Stimulated activated CD4-positive, alpha-beta T cell treated with anti-CD3 and anti-CD28 coated beads, Interleukin-1b, Interleukin-23, amount 100 ng/mL, for 48 hours (primary cell): ENCODE measurements at regions not wholly inside any gene's neighbourhood (a gene's known extent, or its start where the extent isn't known, plus 50 kb on each side); places are given as distances from the start of the nearest gene placed in this dataset.
"Not testable (repeated sequence)": the region's sequence is repeated elsewhere in the genome, so short reads cannot be mapped to it uniquely, and the experiment has no call there.

Experiments used
- DNase-seq: peaks from one replicate; pipeline ENCODE4 v3.0.0-alpha.2; 2020

GRCh38 chr4:14335872-14336271 is 666.4 kb upstream of the CPEB2 start:
- no peak for DNase-seq

- no peak for DNase-seq
Observed at GRCh38 chr4:14336656-14337055, 665.6 kb upstream of the CPEB2 start.

- no peak for DNase-seq
Observed at GRCh38 chr4:14337892-14338584, 664.2 kb upstream of the CPEB2 start.

DNA sequence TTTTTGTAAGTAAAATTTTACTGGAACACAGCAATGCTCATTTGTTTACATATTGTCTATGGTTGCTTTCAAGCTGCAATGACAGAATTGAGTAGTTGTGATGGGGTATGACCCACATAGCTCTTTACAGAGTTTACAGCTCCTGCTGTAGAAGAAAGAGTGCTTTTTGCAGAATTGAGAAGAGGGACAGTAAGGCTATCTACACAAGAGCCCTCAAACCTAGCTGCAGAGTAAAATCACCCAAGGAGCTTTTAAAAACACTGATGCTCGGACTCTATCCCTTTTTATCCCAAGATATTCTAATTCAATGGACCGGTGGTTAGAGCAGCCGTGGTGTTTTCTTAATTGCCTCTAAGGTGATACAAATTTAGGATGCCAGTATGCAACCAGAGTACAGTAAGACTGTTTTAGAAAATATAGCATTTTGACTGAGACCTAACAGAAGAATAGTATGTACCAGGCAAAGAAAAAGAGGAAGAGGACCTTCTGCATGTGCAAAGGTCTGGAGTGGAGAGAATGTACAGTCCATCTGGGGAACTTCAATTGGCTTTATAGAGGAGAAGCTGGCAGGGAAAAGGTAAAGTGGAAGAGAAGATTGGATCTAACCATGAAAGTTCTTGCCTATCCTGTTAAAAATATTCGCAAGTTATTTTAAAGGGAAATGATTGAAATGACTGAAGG is 663.6 kb upstream of the CPEB2 start:
- DNase-seq = no peak

DNA sequence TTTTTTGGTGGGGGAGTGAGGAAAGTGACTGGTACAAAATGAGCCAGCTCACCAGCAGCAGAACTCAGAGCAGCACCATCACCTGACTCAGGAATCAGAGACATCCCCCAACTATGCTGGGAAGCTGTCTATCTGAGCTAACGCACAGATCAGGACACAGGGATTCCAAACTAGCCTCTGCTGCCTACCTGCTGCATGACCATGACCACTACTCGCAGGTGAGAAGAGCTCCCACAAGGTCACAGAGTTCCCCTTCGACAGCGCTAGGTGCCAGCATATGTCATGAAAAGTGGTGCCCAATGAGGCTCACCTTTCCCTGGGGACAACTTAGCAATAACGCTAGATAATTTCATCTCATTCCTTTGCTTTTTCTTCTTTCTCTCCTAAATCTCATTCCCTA is 662.6 kb upstream of the CPEB2 start:
- no peak for DNase-seq

- DNase-seq = no peak
Observed at GRCh38 chr4:14340321-14340720, 662.0 kb upstream of the CPEB2 start.

DNA sequence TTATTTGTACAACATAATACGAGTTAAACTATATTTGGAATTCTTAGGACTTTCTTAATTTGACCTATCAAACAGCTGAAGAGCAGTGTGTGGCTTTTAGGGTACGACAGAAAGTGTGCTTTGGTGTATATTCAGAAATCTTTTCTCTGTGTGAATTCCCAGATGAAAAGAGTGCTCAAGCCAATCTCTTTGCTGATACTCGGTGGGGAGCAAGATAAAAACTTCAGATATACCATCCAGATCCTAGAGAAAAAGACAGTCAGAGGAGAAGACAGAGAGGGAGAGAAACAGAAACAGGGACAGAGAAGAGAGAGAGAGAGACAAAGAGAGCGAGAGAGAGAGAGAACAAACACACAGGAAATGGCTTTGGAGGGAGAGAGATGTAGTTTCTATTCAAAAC is 658.3 kb upstream of the CPEB2 start:
- DNase-seq = no peak

DNA sequence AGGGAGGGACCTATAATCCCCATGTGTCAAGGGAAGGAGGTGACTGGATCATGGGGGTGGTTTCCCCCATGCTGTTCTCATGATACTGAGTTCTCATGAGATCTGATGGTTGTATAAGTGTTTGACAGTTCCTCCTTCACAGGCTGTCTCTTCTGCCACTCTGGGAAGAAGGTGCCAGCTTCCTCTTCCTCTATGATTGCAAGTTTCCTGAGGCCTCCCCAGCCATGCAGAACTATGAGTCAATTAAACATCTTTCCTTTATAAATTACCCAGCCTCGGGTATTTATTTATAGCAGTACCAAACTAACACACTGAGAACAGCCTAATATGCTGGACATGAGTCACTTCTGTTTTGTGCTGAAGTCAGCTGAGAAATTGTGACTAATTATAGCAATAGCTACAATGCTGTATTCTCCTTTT is 656.9 kb upstream of the CPEB2 start:
- DNase-seq = no peak

GRCh38 chr4:14347526-14347925 is 654.8 kb upstream of the CPEB2 start:
- DNase-seq = no peak

GRCh38 chr4:14348506-14348905 is 653.8 kb upstream of the CPEB2 start:
- no peak for DNase-seq

DNA sequence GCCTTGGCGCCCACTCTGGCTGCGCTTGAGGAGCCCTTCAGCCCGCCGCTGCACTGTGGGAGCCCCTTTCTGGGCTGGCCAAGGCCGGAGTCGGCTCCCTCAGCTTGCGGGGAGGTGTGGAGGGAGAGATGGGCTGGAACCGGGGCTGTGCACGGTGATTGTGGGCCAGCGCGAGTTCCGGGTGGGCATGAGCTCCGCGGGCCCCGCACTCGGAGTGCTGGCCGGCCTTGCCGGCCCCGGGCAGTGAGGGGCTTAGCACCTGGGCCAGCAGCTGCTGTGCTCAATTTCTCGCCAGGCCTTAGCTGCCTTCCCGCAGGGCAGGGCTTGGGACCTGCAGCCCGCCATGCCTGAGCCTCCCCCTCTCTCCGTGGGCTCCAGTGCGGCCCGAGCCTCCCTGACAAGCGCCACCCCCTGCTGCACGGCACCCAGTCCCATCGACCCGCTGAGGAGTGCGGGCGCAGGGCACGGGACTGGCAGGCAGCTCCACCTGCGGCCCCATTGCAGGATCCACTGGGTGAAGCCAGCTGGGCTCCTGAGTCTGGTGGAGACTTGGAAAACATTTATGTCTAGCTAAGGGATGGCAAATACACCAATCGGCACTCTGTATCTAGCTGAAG is 643.6 kb upstream of the CPEB2 start:
- not testable (repeated sequence) for DNase-seq

GRCh38 chr4:14359991-14360390 is 642.3 kb upstream of the CPEB2 start:
- DNase-seq = no peak

GRCh38 chr4:14361084-14361483 is 641.2 kb upstream of the CPEB2 start:
- DNase-seq = no peak

- DNase-seq = no peak
Observed at GRCh38 chr4:14362385-14362784, 639.9 kb upstream of the CPEB2 start.

DNA sequence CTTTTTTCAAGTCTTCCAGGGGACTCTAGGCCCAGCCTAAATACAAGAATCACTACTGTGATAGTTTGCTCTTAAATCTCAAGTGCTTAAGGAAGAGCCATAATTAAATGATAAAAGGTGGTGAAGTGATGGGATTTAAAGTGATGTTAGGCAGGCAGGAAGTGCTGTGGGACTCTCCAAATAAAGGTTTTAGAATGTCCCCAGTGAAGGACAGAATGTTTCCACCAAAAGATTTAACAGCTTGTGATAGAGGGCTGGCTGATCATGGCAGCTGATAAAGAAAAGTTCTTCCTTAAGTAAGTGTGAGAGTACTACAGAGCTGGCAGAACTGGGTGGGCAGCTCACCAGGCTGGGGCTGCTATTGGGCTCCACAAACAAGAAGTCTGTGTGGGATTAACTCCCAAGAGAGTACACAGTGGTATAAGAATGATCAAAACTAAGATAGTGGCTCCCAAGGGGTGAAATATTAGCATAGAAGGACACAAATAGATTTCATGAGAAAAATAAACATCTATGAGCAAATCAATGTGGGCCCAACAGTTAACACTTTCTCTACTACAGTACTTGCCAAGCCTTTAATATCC is 637.2 kb upstream of the CPEB2 start:
- no peak for DNase-seq

- DNase-seq = no peak
Observed at GRCh38 chr4:14368391-14368790, 633.9 kb upstream of the CPEB2 start.

DNA sequence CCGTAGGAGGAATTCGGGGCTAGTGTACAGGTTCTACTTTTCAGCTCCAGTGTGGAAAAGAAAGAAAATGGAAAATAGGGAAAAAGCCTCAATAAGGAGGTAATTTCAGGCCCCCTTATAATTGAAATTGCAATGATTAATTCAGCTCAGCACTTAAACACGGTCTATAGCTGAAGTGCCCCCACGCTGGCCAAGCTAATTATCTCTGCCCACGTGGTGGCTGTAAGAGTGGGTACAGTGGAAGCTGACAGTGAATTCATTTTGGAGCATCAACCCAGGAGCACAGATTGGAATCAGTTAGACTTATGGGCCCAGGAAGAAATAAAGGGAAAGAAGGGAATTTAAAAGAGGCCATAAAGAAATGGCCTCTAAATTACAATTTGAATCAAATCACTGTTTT is 631.1 kb upstream of the CPEB2 start:
- no peak for DNase-seq

- peak; percentile 6 for DNase-seq
Observed at GRCh38 chr4:14375816-14376215, 626.5 kb upstream of the CPEB2 start.

- DNase-seq = no peak
Observed at GRCh38 chr4:14379183-14379582, 623.1 kb upstream of the CPEB2 start.

DNA sequence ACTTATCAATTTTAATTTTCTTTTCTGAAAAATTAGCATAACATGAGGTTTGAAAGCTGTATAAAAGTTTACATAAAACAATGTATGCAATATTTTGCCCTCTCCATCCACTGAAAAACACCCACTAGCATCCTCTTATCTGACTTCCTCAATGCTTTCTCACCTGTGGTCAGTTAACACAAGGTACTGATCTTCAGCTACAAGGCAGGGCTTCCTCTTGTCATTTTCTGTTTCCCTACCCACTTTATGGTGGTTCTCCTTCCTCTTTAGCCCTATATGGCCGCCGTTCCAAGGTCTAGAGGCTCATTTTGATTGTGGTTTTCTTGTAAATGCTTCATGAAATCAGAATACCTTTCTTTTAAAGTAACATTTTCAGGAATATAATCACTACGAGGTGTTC is 618.6 kb upstream of the CPEB2 start:
- no peak for DNase-seq

DNA sequence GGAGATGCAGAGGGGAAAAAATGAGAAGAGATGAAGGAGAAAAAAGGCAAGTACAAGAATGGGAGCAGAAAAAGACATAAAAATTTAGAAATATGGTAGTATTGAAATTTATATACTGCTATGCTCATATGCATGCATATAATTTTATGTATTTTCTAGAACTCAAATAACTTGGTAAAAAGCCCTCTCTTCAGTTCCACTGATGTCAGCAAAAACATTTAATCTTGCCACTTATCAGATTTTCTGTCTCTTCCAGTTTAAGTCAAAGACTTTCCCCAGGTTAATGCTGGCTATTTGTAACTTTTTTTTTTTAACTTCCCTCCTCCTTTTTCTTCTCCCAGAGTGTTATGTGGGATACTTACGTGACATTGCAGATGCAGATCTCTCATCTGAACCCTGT is 617.5 kb upstream of the CPEB2 start:
- no peak for DNase-seq

GRCh38 chr4:14386196-14386595 is 616.1 kb upstream of the CPEB2 start:
- no peak for DNase-seq

GRCh38 chr4:14387647-14388046 is 614.6 kb upstream of the CPEB2 start:
- DNase-seq = no peak

DNA sequence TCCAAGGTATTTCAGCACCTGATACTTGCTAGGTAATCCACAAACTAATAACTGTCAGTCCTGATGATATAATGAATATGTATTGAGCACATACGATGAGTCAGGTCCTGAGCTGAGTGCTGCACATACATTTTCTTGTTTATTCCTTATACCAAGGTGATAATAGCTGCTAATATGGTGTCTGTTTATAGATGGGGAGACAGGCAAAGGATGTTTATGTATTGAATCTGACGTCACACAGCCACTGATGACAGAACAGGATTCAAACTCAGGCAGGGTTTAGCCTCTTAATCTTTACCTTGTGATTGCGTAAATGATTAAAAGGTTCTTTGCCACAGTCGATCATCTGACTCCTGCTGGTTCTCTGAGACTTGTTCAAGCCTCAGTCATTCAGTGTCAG is 609.9 kb upstream of the CPEB2 start:
- DNase-seq = no peak
